Sigmoid colon (tissue), 6 donors: ENCODE measurements at regions not wholly inside any gene's neighbourhood (a gene's known extent, or its start where the extent isn't known, plus 50 kb on each side); places are given as distances from the start of the nearest gene placed in this dataset.

Source experiments
- DNase-seq: peaks from one replicate; pipeline ENCODE4 v3.0.0-alpha.2; 2019
- H3K27ac ChIP-seq, 4 donors: fragments of 200-600 bp; sonication (generic); one replicate each; pipeline ENCODE4 v1.5.1; 2016 to 2019; ENCODE audit warnings: mild to moderate bottlenecking in 1 of 4
- H3K27me3 ChIP-seq, 3 donors: fragments of 200-600 bp; sonication (generic); one replicate each; pipeline ENCODE4 v1.5.1; 2019; ENCODE audit warnings: mild to moderate bottlenecking in 1 of 3
- H3K36me3 ChIP-seq, 4 donors: fragments of 200-600 bp; sonication (generic); one replicate each; pipeline ENCODE4 v1.5.1; 2016 to 2019
- H3K4me1 ChIP-seq, 4 donors: fragments of 200-600 bp; sonication (generic); one replicate each; pipeline ENCODE4 v1.5.1; 2017 to 2019
- H3K4me3 ChIP-seq, 4 donors: fragments of 200-600 bp; sonication (generic); one replicate each; pipeline ENCODE4 v1.5.1; 2017 to 2019; ENCODE audit warnings: mild to moderate bottlenecking in 2 of 4, moderate library complexity in 1 of 4
- H3K9me3 ChIP-seq, 4 donors: fragments of 200-600 bp in 3 of 4; sonication (generic) in 3 of 4; one replicate each; pipeline versions ENCODE4 v1.5.1 to v1.6.1; 2013 to 2019
- CTCF ChIP-seq, 4 experiments: fragments of 450-650 bp in 3 of 4; fragments of 200-600 bp in 1 of 4; IDR thresholded peaks; one replicate each; pipeline ENCODE4 v1.5.1; 2016 to 2019; ENCODE audit warnings: antibody characterized with exemption in 4 of 4, mild to moderate bottlenecking in 3 of 4, moderate library complexity in 2 of 4
- EP300 ChIP-seq, 4 donors: sonication (generic); formaldehyde crosslinking; IDR thresholded peaks; one replicate each; pipeline ENCODE4 v1.6.1; 2017; ENCODE audit warnings: antibody characterized with exemption in 4 of 4
- POLR2A ChIP-seq, 2 donors: fragments of 450-650 bp; IDR thresholded peaks; one replicate each; pipeline ENCODE4 v1.6.1; 2016; ENCODE audit warnings: antibody characterized with exemption in 2 of 2, mild to moderate bottlenecking in 2 of 2, moderate library complexity in 2 of 2
- POLR2AphosphoS5 ChIP-seq, 4 donors: sonication (generic); formaldehyde crosslinking; IDR thresholded peaks; one replicate each; pipeline ENCODE4 v1.6.1; 2017; ENCODE audit warnings: antibody characterized with exemption in 4 of 4
- WGBS, 2 donors: extraction: QIAGEN DNeasy Blood & Tissue Kit; methylation state at CpG; one replicate each; pipeline ENCODE4 v1.1.7; 2013; 5-methylcytosine and 5-hydroxymethylcytosine counted together
- intact Hi-C: fragments of 100-400 bp; cut with DNase I; formaldehyde crosslinking; loops from one replicate; pipeline ENCODE4 v1.15.1; 2023
- donor health status: healthy with polysubstance abuse.
- donor health status: healthy.

- intact Hi-C loops, result no loop called here
- DNase-seq, result no peak
- WGBS, 2 donors, result 45 to 54% methylated on average over 16 of the region's 16 CpGs
- no peak overlapping the region for H3K27ac ChIP-seq
- no peaks in the 10 kb centered on the region for H3K36me3 ChIP-seq
- TF ChIP-seq EP300 (IDR thresholded peaks at IDR 0.05), result no peak
- peak in 1 of 4 experiments; percentile 20 for TF ChIP-seq CTCF (IDR thresholded peaks at IDR 0.05)
- no peaks in the 10 kb centered on the region for H3K9me3 ChIP-seq
- H3K4me3 ChIP-seq, result no peak overlapping the region
- no peaks in the 10 kb centered on the region for H3K4me1 ChIP-seq
- peaks cover 0 to 7% (median 0%) of the 10 kb centered on the region in 3 donors for H3K27me3 ChIP-seq
These were observed 910.0 kb downstream of the TMEM121 start for GRCh38 chr14:106436310-106436905.

GRCh38 chr14:106442857-106443256, 916.5 kb downstream of the TMEM121 start:
- intact Hi-C loops, result no loop called here
- no peaks in the 10 kb centered on the region for H3K36me3 ChIP-seq
- no peak overlapping the region for H3K27ac ChIP-seq
- H3K27me3 ChIP-seq, result peaks cover 0 to 7% (median 0%) of the 10 kb centered on the region in 3 donors
- no peak for DNase-seq
- no peak overlapping the region for H3K4me3 ChIP-seq
- WGBS, 2 donors, result 27 to 38% methylated on average over 7 of the region's 7 CpGs
- no peaks in the 10 kb centered on the region for H3K4me1 ChIP-seq
- no peaks in the 10 kb centered on the region for H3K9me3 ChIP-seq
- TF ChIP-seq EP300 (IDR thresholded peaks at IDR 0.05), result no peak
- TF ChIP-seq POLR2A (IDR thresholded peaks at IDR 0.05), result no peak
- no peak for TF ChIP-seq POLR2AphosphoS5 (IDR thresholded peaks at IDR 0.05)
- no peak for TF ChIP-seq CTCF (IDR thresholded peaks at IDR 0.05)

GRCh38 chr14:106455026-106455425, 928.6 kb downstream of the TMEM121 start:
- Histone ChIP-seq H3K4me3 (no peak overlapping the region), H3K27ac (no peak overlapping the region), H3K36me3 (no peaks in the 10 kb centered on the region), H3K27me3 (no peaks in the 10 kb centered on the region), H3K4me1 (no peaks in the 10 kb centered on the region), H3K9me3 (no peaks in the 10 kb centered on the region)
- TF ChIP-seq EP300 (IDR thresholded peaks at IDR 0.05) (no peak), POLR2AphosphoS5 (IDR thresholded peaks at IDR 0.05) (no peak), POLR2A (IDR thresholded peaks at IDR 0.05) (no peak), CTCF (IDR thresholded peaks at IDR 0.05) (no peak)
- 39 to 43% methylated on average over 3 of the region's 3 CpGs for WGBS, 2 donors
- intact Hi-C loops, result no loop called here
- no peak for DNase-seq

GRCh38 chr14:106459971-106460730, 933.8 kb downstream of the TMEM121 start:
- no peak overlapping the region for H3K4me3 ChIP-seq
- intact Hi-C loops, result no loop called here
- no peaks in the 10 kb centered on the region for H3K27me3 ChIP-seq
- no peak overlapping the region for H3K27ac ChIP-seq
- no peak for DNase-seq
- TF ChIP-seq CTCF (IDR thresholded peaks at IDR 0.05) (no peak), POLR2A (IDR thresholded peaks at IDR 0.05) (no peak), EP300 (IDR thresholded peaks at IDR 0.05) (no peak), POLR2AphosphoS5 (IDR thresholded peaks at IDR 0.05) (no peak)
- no peaks in the 10 kb centered on the region for H3K36me3 ChIP-seq
- H3K9me3 ChIP-seq, result no peaks in the 10 kb centered on the region
- no peaks in the 10 kb centered on the region for H3K4me1 ChIP-seq
- 88 to 89% methylated on average over 40 of the region's 40 CpGs for WGBS, 2 donors
